ENCODE measurements at regions not wholly inside any gene's neighbourhood (a gene's known extent, or its start where the extent isn't known, plus 50 kb on each side); places are given as distances from the start of the nearest gene placed in this dataset.

DNA sequence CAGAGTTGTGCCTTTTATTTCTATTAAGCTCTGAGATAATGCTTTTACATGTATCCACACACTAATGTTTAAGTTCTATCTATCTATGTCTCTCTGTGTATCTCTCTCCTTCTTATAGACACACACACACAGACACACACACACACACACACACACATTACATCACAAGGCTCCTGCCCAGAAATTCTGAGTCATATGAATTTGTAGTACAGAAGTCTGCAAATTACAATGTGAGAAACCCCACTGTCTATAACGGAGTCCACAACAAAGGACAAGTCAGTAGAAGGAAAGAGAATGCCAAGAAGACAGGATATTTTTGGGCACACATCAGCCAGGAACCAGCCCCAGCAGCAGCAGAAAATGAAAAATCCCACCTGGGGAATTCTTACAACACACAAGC, 142.4 kb downstream of the EN1 start:
- TF ChIP-seq FOSL1 (tag; conservative IDR thresholded peaks at IDR 0.05) (0 out of 2 replicates have a peak, but pooled peaks have one; percentile 18), MEF2A (IDR thresholded peaks at IDR 0.05; ENCODE audit: control insufficient read depth, low read depth, low read length) (no peak)
- no peak for ATAC-seq
- no peak for FAIRE-seq
- Histone ChIP-seq H2AFZ (ENCODE audit: low read depth, low read length) (0 out of 2 replicates have a peak overlapping the region, but pooled peaks have one; percentile 32), H3K9me1 (ENCODE audit: control insufficient read depth, insufficient read depth, low read length) (no peaks in the 10 kb centered on the region), H3K4me3 (no peak overlapping the region), H3K9ac (ENCODE audit: insufficient read depth in 1 of 2, low read depth in 2 of 2, low read length in 2 of 2) (no peak overlapping the region), H3K27ac (ENCODE audit: extremely low read depth, low read depth, low read length) (no peak overlapping the region), H3K9me3 (replicated peaks; ENCODE audit: control insufficient read depth, insufficient read depth, low read depth, low read length) (no peaks in the 10 kb centered on the region), H3K4me2 (ENCODE audit: insufficient read depth, low read length) (no peak overlapping the region), H3K79me2 (ENCODE audit: control insufficient read depth, insufficient read depth, low read length) (no peaks in the 10 kb centered on the region), H3K4me1 (replicated peaks in 1 of 2; ENCODE audit: control insufficient read depth in 2 of 2, insufficient read depth in 2 of 2, low read length in 2 of 2) (peaks cover 0 to 11% of the 10 kb centered on the region in 2 experiments; a peak in 4 of 5 replicates), H3K27me3 (ENCODE audit: control insufficient read depth in 2 of 2, insufficient read depth in 2 of 2, low read length in 2 of 2) (no peaks in the 10 kb centered on the region; a peak in 1 of 5 replicates), H4K20me1 (replicated peaks; ENCODE audit: control insufficient read depth, insufficient read depth, low read length) (no peaks in the 10 kb centered on the region), H3K36me3 (ENCODE audit: control insufficient read depth, insufficient read depth, low read length) (no peaks in the 10 kb centered on the region)
- WGBS (ENCODE audit: insufficient coverage, low coverage, missing lambda C conversion rate) = 17% methylated on average over 1 of the region's 1 CpG
- no TSS peak for BruUV-seq (replicated peaks)
- no peak for DNase-seq (ENCODE audit: extremely low read depth in 1 of 4, low spot score in 3 of 4)
- POLR2A ChIA-PET = interaction anchor here (0.6 kb wide), 1 partner anchor 15 kb away, joined by 3 read pairs; no protein-coding TSS in a partner anchor
- intact Hi-C loops (cut with micrococcal nuclease) = no loop called here
- in situ Hi-C loops (cut with MboI) = no loop called here
- CTCF ChIA-PET (ENCODE audit: low intra/inter-chr PET ratio) = no interaction called here

DNA sequence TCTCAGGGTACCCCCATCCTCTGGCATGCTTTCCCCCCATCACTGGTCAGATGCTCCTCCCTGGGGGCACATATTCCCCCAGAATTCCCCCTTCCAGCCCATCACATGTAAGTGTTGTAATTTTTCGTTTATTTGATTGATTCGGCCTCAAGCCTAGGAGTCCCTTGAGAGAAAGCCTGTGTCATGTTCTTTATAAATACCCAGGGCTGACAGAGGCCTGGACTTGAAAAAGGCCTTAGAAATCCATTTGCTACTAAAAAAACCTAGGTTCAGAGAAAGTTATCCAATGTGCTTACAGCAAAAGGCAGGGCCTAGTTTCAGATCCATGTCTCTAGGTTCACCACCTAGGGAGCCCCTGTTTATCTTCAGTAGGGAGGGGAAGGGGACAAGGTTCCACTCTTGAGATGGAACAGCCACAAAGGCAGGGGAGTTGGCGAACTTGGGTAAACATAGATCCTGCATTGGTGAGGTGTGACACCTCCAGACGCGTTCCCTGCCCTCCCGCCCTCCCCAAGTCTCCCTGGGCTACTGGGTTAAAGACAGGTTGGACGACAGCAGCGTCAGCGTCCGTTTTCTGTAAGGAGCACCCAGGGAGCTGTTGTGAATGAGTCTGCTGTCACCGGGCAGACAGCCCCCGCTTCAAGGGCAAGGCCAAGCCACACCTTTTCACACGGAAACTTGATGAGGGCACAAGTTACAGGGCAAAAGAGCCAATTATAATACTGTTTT, 147.8 kb downstream of the EN1 start:
- no peak overlapping the region for H3K4me3 ChIP-seq
- peak overlapping the region; percentile 62 for H2AFZ ChIP-seq (ENCODE audit: low read depth, low read length)
- in situ Hi-C loops (cut with MboI) = no loop called here
- intact Hi-C loops (cut with micrococcal nuclease) = no loop called here
- no peak overlapping the region for H3K27ac ChIP-seq (ENCODE audit: extremely low read depth, low read depth, low read length)
- POLR2A ChIA-PET = no interaction called here
- FAIRE-seq (no peak), DNase-seq (ENCODE audit: extremely low read depth in 1 of 4, low spot score in 3 of 4) (no peak), ATAC-seq (peak; percentile 35; the same call in 1 of the 3 replicates)
- CTCF ChIA-PET (ENCODE audit: low intra/inter-chr PET ratio) = no interaction called here
- BruUV-seq (replicated peaks) = no TSS peak
- H3K27me3 ChIP-seq (ENCODE audit: control insufficient read depth in 2 of 2, insufficient read depth in 2 of 2, low read length in 2 of 2) = no peaks in the 10 kb centered on the region
- H3K9me3 ChIP-seq (replicated peaks; ENCODE audit: control insufficient read depth, insufficient read depth, low read depth, low read length) = no peaks in the 10 kb centered on the region
- no peaks in the 10 kb centered on the region for H3K79me2 ChIP-seq (ENCODE audit: control insufficient read depth, insufficient read depth, low read length)
- WGBS (ENCODE audit: insufficient coverage, low coverage, missing lambda C conversion rate) = 24% methylated on average over 12 of the region's 13 CpGs
- no peak overlapping the region for H3K4me2 ChIP-seq (ENCODE audit: insufficient read depth, low read length)
- H4K20me1 ChIP-seq (replicated peaks; ENCODE audit: control insufficient read depth, insufficient read depth, low read length) = no peaks in the 10 kb centered on the region
- peak overlapping the region in 1 of 2 experiments; percentile 71; a peak in 1 of 4 replicates for H3K9ac ChIP-seq (ENCODE audit: insufficient read depth in 1 of 2, low read depth in 2 of 2, low read length in 2 of 2)
- H3K4me1 ChIP-seq (replicated peaks in 1 of 2; ENCODE audit: control insufficient read depth in 2 of 2, insufficient read depth in 2 of 2, low read length in 2 of 2) = peaks cover 0 to 5% of the 10 kb centered on the region in 2 experiments; a peak in 1 of 5 replicates
- no peaks in the 10 kb centered on the region for H3K9me1 ChIP-seq (ENCODE audit: control insufficient read depth, insufficient read depth, low read length)
- H3K36me3 ChIP-seq (ENCODE audit: control insufficient read depth, insufficient read depth, low read length) = no peaks in the 10 kb centered on the region
- TF ChIP-seq, protein P1, sequence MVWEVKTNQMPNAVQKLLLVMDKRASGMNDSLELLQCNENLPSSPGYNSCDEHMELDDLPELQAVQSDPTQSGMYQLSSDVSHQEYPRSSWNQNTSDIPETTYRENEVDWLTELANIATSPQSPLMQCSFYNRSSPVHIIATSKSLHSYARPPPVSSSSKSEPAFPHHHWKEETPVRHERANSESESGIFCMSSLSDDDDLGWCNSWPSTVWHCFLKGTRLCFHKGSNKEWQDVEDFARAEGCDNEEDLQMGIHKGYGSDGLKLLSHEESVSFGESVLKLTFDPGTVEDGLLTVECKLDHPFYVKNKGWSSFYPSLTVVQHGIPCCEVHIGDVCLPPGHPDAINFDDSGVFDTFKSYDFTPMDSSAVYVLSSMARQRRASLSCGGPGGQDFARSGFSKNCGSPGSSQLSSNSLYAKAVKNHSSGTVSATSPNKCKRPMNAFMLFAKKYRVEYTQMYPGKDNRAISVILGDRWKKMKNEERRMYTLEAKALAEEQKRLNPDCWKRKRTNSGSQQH (CRISPR knock-in tag; IDR thresholded peaks at IDR 0.05) = no peak
- no peak for TF ChIP-seq MAZ (CRISPR knock-in tag; conservative IDR thresholded peaks at IDR 0.05 in 1 of 2, IDR thresholded peaks at IDR 0.05 in 1 of 2)
- no peak for TF ChIP-seq TRIM24 (IDR thresholded peaks at IDR 0.05)
- no peak for TF ChIP-seq MEF2D (tag; conservative IDR thresholded peaks at IDR 0.05; ENCODE audit: low read depth)
- TF ChIP-seq NFIC (IDR thresholded peaks at IDR 0.05) = no peak
- TF ChIP-seq, protein P2, sequence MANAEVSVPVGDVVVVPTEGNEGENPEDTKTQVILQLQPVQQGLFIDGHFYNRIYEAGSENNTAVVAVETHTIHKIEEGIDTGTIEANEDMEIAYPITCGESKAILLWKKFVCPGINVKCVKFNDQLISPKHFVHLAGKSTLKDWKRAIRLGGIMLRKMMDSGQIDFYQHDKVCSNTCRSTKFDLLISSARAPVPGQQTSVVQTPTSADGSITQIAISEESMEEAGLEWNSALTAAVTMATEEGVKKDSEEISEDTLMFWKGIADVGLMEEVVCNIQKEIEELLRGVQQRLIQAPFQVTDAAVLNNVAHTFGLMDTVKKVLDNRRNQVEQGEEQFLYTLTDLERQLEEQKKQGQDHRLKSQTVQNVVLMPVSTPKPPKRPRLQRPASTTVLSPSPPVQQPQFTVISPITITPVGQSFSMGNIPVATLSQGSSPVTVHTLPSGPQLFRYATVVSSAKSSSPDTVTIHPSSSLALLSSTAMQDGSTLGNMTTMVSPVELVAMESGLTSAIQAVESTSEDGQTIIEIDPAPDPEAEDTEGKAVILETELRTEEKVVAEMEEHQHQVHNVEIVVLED (CRISPR knock-in tag; IDR thresholded peaks at IDR 0.05) = no peak
- TF ChIP-seq SMAD3 (CRISPR knock-in tag; conservative IDR thresholded peaks at IDR 0.05) = no peak

All from K562 (cell line).